ENCODE measurements at regions not wholly inside any gene's neighbourhood (a gene's known extent, or its start where the extent isn't known, plus 50 kb on each side); places are given as distances from the start of the nearest gene placed in this dataset.

- Histone ChIP-seq H3K9ac (no peak overlapping the region), H3K4me1 (ENCODE audit: control insufficient read depth in 1 of 2, insufficient read depth in 2 of 2, low read depth in 1 of 2, low read length in 1 of 2) (no peaks in the 10 kb centered on the region), H4K20me1 (ENCODE audit: insufficient read depth) (no peaks in the 10 kb centered on the region), H3K27me3 (ENCODE audit: insufficient read depth) (no peaks in the 10 kb centered on the region; the same call in 1 of the 2 replicates), H2AFZ (ENCODE audit: low read depth) (no peak overlapping the region), H3K36me3 (replicated peaks in 1 of 2; ENCODE audit: control insufficient read depth in 1 of 2, insufficient read depth in 2 of 2, low read length in 1 of 2) (no peaks in the 10 kb centered on the region), H3K4me2 (no peak overlapping the region), H3K9me2 (no peaks in the 10 kb centered on the region), H3K79me2 (ENCODE audit: insufficient read depth) (no peaks in the 10 kb centered on the region), H3K9me3 (0 out of 2 replicates have a peak, but pooled peaks cover 13% of the 10 kb centered on the region), H3F3A (replicated peaks; ENCODE audit: insufficient read depth) (no peaks in the 10 kb centered on the region), H3K4me3 (ENCODE audit: low read depth in 2 of 2, low read length in 1 of 2) (no peak overlapping the region), H3K27ac (ENCODE audit: low read depth in 2 of 2, low read length in 1 of 2) (no peak overlapping the region)
- DNase-seq: no peak
- WGBS (ENCODE audit: low lambda C conversion rate): 0% methylated on average over 1 of the region's 1 CpG
- no peak for TF ChIP-seq MXI1 (IDR thresholded peaks at IDR 0.05; ENCODE audit: low read depth, low read length)
- no peak for TF ChIP-seq SIN3A (IDR thresholded peaks at IDR 0.05; ENCODE audit: borderline replicate concordance, low read depth, low read length)
- TF ChIP-seq YY1 (IDR thresholded peaks at IDR 0.05; ENCODE audit: low read depth): no peak
- TF ChIP-seq CTCF (IDR thresholded peaks at IDR 0.05): no peak
- TF ChIP-seq TAF1 (IDR thresholded peaks at IDR 0.05; ENCODE audit: borderline replicate concordance, low read depth, low read length): no peak
- no peak for TF ChIP-seq MEF2A (IDR thresholded peaks at IDR 0.05; ENCODE audit: borderline replicate concordance, low read depth)
- no peak for TF ChIP-seq RFX5 (IDR thresholded peaks at IDR 0.05; ENCODE audit: low read length)
- TF ChIP-seq REST (IDR thresholded peaks at IDR 0.05; ENCODE audit: low read depth, low read length): no peak
- no peak for TF ChIP-seq FOXM1 (IDR thresholded peaks at IDR 0.05; ENCODE audit: low read depth)
- TF ChIP-seq NFIC (IDR thresholded peaks at IDR 0.05; ENCODE audit: borderline replicate concordance): no peak
- no peak for TF ChIP-seq ELF1 (IDR thresholded peaks at IDR 0.05)
- TF ChIP-seq TCF12 (IDR thresholded peaks at IDR 0.05): no peak
- no peak for TF ChIP-seq USF1 (IDR thresholded peaks at IDR 0.05; ENCODE audit: borderline replicate concordance, low read depth)
- no peak for TF ChIP-seq POLR2AphosphoS5 (IDR thresholded peaks at IDR 0.05; ENCODE audit: low read depth, low read length)
- TF ChIP-seq NRF1 (IDR thresholded peaks at IDR 0.05; ENCODE audit: low read depth, low read length): no peak
- TF ChIP-seq FOXJ3 (CRISPR knock-in tag; IDR thresholded peaks at IDR 0.05): no peak
- TF ChIP-seq TEAD4 (IDR thresholded peaks at IDR 0.05; ENCODE audit: borderline replicate concordance, insufficient read depth): no peak
- no peak for TF ChIP-seq EZH2phosphoT487 (IDR thresholded peaks at IDR 0.05; ENCODE audit: borderline replicate concordance, low read depth)
- TF ChIP-seq PBX3 (IDR thresholded peaks at IDR 0.05): no peak
- TF ChIP-seq USF2 (IDR thresholded peaks at IDR 0.05; ENCODE audit: borderline replicate concordance, low read depth, low read length): no peak
- CTCF ChIA-PET: no interaction called here
- POLR2A ChIA-PET: no interaction called here
Measured at GRCh38 chr16:89027281-89027680, 50.3 kb upstream of the CBFA2T3 start.
